HG03045 (cell line): ENCODE measurements at regions not wholly inside any gene's neighbourhood (a gene's known extent, or its start where the extent isn't known, plus 50 kb on each side); places are given as distances from the start of the nearest gene placed in this dataset.

Source experiments
- ATAC-seq: cut with Tn5 transposase; IDR thresholded peaks from one replicate; pipeline ENCODE4 v1.9.1; 2021; ENCODE audit warnings: mild to moderate bottlenecking, moderate library complexity; ENCODE audit not compliant: unreplicated experiment

GRCh38 chr2:147560810-147561535 lies 283.9 kb upstream of the ACVR2A start:
- no peak for ATAC-seq

- ATAC-seq: no peak
Measured at GRCh38 chr2:147559070-147559725, 285.6 kb upstream of the ACVR2A start.

DNA sequence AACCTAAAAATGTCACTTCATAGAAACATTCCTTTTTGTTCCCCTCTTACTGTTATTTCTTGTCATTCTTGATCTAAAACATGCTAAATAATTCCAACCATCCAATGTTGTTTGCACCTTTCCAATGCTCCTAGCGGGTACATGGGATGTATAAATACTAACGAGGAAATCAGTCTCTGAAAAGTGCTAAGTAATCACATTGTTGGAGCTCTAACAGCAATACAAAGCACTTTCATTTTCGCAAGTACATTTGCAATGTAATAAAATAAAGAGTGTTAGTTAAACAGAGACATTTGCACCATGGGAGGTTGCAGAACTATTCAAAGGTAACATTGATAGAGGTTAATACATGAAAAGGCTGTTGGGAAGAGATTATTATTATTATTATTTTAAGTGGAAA lies 286.2 kb upstream of the ACVR2A start:
- ATAC-seq: no peak

GRCh38 chr2:147554521-147555107 lies 290.2 kb upstream of the ACVR2A start:
- no peak for ATAC-seq

- no peak for ATAC-seq
Measured at GRCh38 chr2:147553775-147554271, 291.0 kb upstream of the ACVR2A start.

GRCh38 chr2:147550995-147551731 lies 293.7 kb upstream of the ACVR2A start:
- no peak for ATAC-seq

- no peak for ATAC-seq
Measured at GRCh38 chr2:147549054-147549453, 295.8 kb upstream of the ACVR2A start.

DNA sequence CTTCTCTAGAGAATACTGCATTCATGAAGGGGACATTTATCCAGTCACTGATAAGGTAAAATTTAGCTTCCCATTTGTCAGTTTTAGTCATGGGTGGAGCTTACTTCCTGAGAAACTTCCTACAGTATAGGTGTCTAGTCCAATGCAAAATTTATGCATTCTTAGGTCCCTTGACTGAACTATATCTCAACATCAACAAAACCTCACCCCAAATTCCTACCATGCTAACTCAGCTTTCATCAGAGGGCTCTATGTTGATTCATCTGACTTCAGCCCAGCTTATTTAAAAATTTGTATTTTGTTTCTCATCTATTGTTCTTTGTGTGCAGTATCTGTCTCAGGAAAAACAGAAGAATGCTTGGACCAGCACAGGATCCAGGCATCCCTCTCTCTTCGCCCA lies 296.4 kb upstream of the ACVR2A start:
- no peak for ATAC-seq

- no peak for ATAC-seq
Measured at GRCh38 chr2:147547440-147547839, 297.4 kb upstream of the ACVR2A start.

DNA sequence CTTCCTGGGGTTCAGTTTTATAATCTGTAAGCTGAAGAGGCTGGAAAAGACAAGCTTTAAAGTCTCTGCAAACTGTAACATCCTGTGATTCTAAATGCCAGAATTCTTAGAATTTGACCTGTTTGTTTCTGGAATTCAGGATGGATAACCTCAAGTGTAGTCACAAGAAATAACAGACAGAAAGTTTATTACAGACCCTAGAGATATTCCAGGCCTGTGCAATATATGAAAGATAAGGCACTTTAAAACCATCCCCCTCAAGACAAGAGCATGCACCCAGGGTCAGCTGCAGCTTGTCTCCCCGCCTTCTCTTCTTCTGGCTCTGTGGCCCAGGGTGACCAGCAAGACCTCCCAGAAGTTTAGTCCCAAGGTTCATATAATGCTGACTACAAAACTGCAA lies 298.7 kb upstream of the ACVR2A start:
- ATAC-seq: no peak

GRCh38 chr2:147543056-147543455 lies 301.8 kb upstream of the ACVR2A start:
- no peak for ATAC-seq

- no peak for ATAC-seq
Measured at GRCh38 chr2:147542351-147542750, 302.5 kb upstream of the ACVR2A start.

DNA sequence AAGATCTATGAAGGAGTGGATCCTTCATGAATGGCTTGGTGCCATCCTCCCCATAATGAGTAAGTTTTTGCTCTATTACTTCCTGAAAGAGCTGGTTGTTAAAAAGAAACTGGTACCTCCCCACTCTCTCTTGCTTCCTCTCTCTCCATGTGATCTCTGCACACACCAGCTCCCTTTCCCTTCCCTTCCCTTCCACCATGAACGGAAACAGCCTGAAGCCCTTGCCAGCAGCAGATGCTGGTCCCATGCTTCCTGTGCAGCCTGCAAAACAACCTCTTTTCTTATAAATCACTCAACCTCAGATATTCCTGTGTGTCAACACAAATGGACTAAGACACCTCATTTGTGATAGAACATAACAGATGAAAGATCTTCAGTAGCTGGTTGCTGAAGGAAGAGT lies 303.5 kb upstream of the ACVR2A start:
- no peak for ATAC-seq

GRCh38 chr2:147538821-147539220 lies 306.0 kb upstream of the ACVR2A start:
- no peak for ATAC-seq

DNA sequence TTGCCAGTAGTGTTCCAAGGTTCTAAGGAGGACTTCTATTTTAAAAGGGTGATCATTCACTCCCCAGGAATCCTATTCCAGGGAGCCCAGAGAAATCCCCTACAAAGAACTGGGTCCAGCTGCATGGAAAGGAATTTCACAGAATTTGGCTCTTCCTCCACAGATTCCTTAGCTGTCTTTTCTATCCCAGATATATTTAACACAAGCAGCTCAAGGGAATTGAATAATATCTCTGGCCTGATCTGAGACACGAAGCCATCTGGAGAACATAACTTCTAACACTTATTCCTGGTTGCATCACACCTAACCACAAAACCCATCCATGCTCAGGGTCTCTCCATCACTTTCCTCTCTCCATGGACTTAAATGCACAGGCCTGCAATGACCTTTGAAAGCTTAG lies 306.7 kb upstream of the ACVR2A start:
- no peak for ATAC-seq

- no peak for ATAC-seq
Measured at GRCh38 chr2:147531269-147531668, 313.6 kb upstream of the ACVR2A start.

DNA sequence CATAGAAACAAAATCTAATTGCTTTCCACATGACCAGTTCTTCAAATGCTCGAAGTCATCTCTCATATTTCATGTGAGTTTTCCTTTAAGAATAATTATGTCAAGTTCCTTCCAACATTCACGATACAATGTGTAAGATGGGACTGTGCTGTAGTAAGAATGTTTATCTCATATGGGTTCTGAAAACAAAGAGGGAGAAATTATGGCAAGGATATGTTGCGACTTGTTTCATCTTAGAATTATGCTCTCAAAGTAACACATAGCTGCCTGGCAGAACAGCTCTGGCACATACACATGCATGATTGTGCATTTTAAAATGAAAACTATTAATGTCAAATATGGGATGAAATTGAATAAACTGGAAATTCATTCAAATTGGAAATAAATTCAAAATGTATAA lies 314.8 kb upstream of the ACVR2A start:
- ATAC-seq: no peak

DNA sequence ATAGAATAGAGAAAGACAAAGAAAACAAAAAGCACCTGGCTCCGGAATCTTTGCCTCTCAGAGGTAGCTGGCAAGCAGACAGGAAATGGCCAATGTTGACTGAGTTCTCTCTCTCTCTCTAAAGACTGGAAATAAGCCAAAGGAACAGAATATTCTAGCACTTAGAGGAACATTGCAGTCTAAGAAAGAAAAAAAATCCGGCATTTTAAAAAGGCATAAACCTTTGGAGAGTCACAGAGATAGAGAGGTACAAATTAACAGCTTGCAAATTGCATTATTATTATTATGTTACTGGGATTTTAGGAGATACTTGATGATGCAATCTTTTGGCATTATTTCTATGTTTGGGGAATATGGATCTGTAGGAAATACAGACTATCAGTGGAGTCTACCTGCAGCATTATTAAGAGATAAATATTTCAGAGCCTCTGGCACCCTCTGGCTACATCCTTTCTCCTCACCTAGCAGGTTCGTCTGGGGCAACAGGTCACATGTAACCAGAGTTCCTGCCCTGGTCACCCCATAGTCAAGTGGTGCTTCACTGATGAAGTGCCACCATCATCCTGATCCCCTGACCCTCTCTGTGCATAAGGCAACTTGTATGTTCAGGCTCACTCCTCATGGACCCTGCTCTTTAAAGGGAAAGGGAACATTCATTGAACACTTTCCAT lies 318.9 kb upstream of the ACVR2A start:
- no peak for ATAC-seq

GRCh38 chr2:147524912-147525311 lies 319.9 kb upstream of the ACVR2A start:
- no peak for ATAC-seq

DNA sequence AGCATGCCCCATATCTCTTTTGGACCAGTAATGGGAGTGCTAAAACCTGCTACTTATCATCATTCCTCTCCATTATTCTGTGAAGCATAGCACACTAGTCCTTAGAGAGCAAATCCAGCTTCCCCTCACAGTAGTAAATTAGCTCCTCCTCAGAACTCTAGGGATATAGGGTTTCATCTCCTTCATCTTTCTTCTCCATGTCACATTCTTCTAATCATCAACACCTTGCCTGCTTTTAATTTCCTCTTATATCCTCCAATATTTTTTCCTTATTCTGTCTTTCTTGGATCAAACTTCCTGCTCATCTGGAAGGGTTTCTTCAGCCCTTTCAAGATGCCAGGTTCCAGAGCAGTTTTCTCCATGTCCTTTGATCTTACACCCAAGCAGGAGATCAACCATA lies 321.4 kb upstream of the ACVR2A start:
- ATAC-seq: no peak

- no peak for ATAC-seq
Measured at GRCh38 chr2:147521936-147522335, 322.9 kb upstream of the ACVR2A start.
